ENCODE measurements at regions not wholly inside any gene's neighbourhood (a gene's known extent, or its start where the extent isn't known, plus 50 kb on each side); places are given as distances from the start of the nearest gene placed in this dataset.

DNA sequence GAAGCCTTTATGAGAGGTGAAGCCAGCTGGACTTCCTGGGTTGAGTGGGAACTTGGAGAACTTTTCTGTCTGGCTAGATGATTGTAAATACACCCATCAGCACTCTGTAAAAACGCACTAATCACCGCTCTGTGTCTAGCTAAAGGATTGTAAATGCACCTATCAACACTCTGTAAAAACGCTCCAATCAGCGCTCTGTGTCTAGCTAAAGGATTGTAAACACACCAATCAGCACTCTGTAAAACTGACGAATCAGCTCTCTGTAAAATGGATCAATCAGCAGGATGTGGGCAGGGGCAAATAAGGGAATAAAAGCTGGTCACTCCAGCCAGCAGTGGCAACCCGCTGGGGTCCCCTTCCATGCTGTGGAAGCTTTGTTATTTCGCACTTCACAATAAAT, 163.6 kb upstream of the SLC39A10 start:
- Histone ChIP-seq H3K9me3 (no peaks in the 10 kb centered on the region), H3K4me1 (no peaks in the 10 kb centered on the region), H3K27me3 (no peaks in the 10 kb centered on the region), H3K27ac (no peak overlapping the region), H3K4me3 (no peak overlapping the region), H3K36me3 (no peaks in the 10 kb centered on the region)
- no peak for DNase-seq (ENCODE audit: low spot score in 2 of 2)
- WGBS = 94% methylated on average over 7 of the region's 7 CpGs
- no peak for TF ChIP-seq POLR2AphosphoS5 (IDR thresholded peaks at IDR 0.05)
- TF ChIP-seq POLR2A (IDR thresholded peaks at IDR 0.05) = no peak
- no peak for TF ChIP-seq EP300 (IDR thresholded peaks at IDR 0.05)
- TF ChIP-seq, protein P1, sequence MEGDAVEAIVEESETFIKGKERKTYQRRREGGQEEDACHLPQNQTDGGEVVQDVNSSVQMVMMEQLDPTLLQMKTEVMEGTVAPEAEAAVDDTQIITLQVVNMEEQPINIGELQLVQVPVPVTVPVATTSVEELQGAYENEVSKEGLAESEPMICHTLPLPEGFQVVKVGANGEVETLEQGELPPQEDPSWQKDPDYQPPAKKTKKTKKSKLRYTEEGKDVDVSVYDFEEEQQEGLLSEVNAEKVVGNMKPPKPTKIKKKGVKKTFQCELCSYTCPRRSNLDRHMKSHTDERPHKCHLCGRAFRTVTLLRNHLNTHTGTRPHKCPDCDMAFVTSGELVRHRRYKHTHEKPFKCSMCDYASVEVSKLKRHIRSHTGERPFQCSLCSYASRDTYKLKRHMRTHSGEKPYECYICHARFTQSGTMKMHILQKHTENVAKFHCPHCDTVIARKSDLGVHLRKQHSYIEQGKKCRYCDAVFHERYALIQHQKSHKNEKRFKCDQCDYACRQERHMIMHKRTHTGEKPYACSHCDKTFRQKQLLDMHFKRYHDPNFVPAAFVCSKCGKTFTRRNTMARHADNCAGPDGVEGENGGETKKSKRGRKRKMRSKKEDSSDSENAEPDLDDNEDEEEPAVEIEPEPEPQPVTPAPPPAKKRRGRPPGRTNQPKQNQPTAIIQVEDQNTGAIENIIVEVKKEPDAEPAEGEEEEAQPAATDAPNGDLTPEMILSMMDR (IDR thresholded peaks at IDR 0.05) = no peak

- no peaks in the 10 kb centered on the region for H3K9me3 ChIP-seq
- no peak overlapping the region for H3K27ac ChIP-seq
- no peaks in the 10 kb centered on the region for H3K36me3 ChIP-seq
- H3K4me1 ChIP-seq = peaks cover 9% of the 10 kb centered on the region
- no peak overlapping the region for H3K4me3 ChIP-seq
- DNase-seq (ENCODE audit: low spot score in 2 of 2) = no peak
- no peak for TF ChIP-seq EP300 (IDR thresholded peaks at IDR 0.05)
- TF ChIP-seq POLR2A (IDR thresholded peaks at IDR 0.05) = no peak
- TF ChIP-seq, protein P1 (IDR thresholded peaks at IDR 0.05) = no peak
- no peak for TF ChIP-seq POLR2AphosphoS5 (IDR thresholded peaks at IDR 0.05)
- H3K27me3 ChIP-seq = no peaks in the 10 kb centered on the region
- 58% methylated on average over 2 of the region's 2 CpGs for WGBS
Measured at GRCh38 chr2:195490319-195490718, 166.7 kb upstream of the SLC39A10 start.

GRCh38 chr2:195489101-195489500, 167.9 kb upstream of the SLC39A10 start:
- Histone ChIP-seq H3K27me3 (no peaks in the 10 kb centered on the region), H3K4me1 (peaks cover 9% of the 10 kb centered on the region), H3K4me3 (no peak overlapping the region), H3K27ac (no peak overlapping the region), H3K9me3 (no peaks in the 10 kb centered on the region), H3K36me3 (no peaks in the 10 kb centered on the region)
- no peak for DNase-seq (ENCODE audit: low spot score in 2 of 2)
- WGBS = 48% methylated on average over 2 of the region's 2 CpGs
- TF ChIP-seq EP300 (IDR thresholded peaks at IDR 0.05) (no peak), POLR2AphosphoS5 (IDR thresholded peaks at IDR 0.05) (no peak), POLR2A (IDR thresholded peaks at IDR 0.05) (no peak)
- TF ChIP-seq, protein P1 (IDR thresholded peaks at IDR 0.05) = no peak

DNA sequence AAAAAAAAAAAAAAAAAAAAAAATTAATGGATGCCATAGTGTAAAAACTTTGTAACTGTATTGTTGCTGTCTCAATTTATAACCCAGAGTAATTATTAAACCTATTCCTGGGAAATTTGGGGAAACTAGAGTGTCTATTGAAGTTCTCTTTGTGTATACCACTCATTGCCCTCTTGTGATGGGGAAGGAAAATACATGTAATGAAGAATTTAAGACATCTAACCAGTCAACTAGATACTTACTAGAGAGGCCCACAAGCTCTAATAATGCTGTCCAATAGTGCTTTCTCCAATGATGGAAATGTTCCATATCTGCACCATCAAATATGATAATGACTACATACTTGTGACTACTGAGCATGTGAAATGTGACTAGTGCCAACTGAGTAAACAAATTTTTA, 168.5 kb upstream of the SLC39A10 start:
- Histone ChIP-seq H3K4me3 (no peak overlapping the region), H3K27ac (no peak overlapping the region), H3K36me3 (no peaks in the 10 kb centered on the region), H3K27me3 (no peaks in the 10 kb centered on the region), H3K9me3 (no peaks in the 10 kb centered on the region), H3K4me1 (peaks cover 9% of the 10 kb centered on the region)
- no peak for DNase-seq (ENCODE audit: low spot score in 2 of 2)
- TF ChIP-seq EP300 (IDR thresholded peaks at IDR 0.05) (no peak), POLR2AphosphoS5 (IDR thresholded peaks at IDR 0.05) (no peak), POLR2A (IDR thresholded peaks at IDR 0.05) (no peak)
- TF ChIP-seq, protein P1 (IDR thresholded peaks at IDR 0.05) = no peak

DNA sequence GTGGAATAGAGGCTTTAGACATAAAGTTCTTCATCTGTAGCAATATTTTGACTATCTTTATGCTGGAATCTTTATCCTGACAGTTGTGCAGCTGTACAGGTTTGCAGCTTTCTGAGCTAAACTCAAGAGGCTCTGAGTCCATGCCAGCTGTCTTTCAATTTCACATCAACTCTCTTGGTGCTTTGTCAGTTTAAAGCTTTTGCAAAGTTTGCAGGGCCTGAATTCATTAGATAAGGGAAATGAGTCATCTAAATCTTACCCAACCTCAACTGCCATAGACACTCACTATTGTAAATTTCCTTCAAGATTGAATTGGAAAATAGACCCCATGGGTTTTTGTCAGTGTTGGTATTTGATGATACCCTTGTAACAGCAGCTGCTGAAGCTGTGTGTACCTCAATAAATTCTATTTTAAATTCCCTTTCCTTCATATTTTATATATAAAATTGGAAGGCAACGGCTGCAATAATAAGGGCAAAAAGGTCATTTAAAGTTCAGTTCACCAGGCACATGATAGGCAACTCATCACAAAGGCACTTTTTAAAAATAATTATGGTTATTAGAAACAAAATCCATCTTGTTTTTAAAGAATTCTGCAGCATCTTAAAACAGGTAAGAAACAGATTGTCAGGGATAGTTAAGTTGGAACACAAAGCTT, 169.9 kb upstream of the SLC39A10 start:
- DNase-seq (ENCODE audit: low spot score in 2 of 2) = no peak
- H3K4me3 ChIP-seq = no peak overlapping the region
- 41% methylated on average over 1 of the region's 1 CpG for WGBS

More for the DNA sequence above, 169.9 kb upstream of the SLC39A10 start:
- no peak overlapping the region for H3K27ac ChIP-seq
- peaks cover 9% of the 10 kb centered on the region for H3K4me1 ChIP-seq
- H3K27me3 ChIP-seq = no peaks in the 10 kb centered on the region
- no peaks in the 10 kb centered on the region for H3K36me3 ChIP-seq
- no peaks in the 10 kb centered on the region for H3K9me3 ChIP-seq
- TF ChIP-seq, protein P1 (IDR thresholded peaks at IDR 0.05) = no peak
- TF ChIP-seq POLR2A (IDR thresholded peaks at IDR 0.05) (no peak), EP300 (IDR thresholded peaks at IDR 0.05) (no peak), POLR2AphosphoS5 (IDR thresholded peaks at IDR 0.05) (no peak)

Measured in suprapubic skin (tissue), 4 donors.